PC-3 (cell line): ENCODE measurements at regions not wholly inside any gene's neighbourhood (a gene's known extent, or its start where the extent isn't known, plus 50 kb on each side); places are given as distances from the start of the nearest gene placed in this dataset.
"Not testable (repeated sequence)": the region's sequence is repeated elsewhere in the genome, so short reads cannot be mapped to it uniquely, and the experiment has no call there.

ENCODE experiments used
- ATAC-seq: fragments of 200-7000 bp; cut with Tn5 transposase; 2 replicates; pipeline ENCODE4 v1.9.1; 2020; ENCODE audit warnings: mild to moderate bottlenecking, moderate library complexity
- BruUV-seq: library from RNA; stranded (reverse); fragments of 400-500 nt; replicated peaks from 2 replicates; lab custom pipeline; 2021; lab: Mats Ljungman, UMichigan
- CTCF ChIA-PET: fragments of 300-600 bp; sonication (Branson Sonifier 250); formaldehyde crosslinking; loops from one replicate; lab custom pipeline; 2022; ENCODE audit warnings: antibody characterized with exemption; lab: Charles Lee
- POLR2A ChIA-PET: fragments of 300-600 bp; sonication (Branson Sonifier 250); formaldehyde crosslinking; loops from one replicate; lab custom pipeline; 2022; ENCODE audit warnings: antibody characterized with exemption; ENCODE audit not compliant: unreplicated experiment; lab: Charles Lee
- DNase-seq: peaks from one replicate; pipeline ENCODE4 v3.0.0-alpha.2; 2015
- H2AFZ ChIP-seq: fragments of 300-600 bp; sonication (generic); 2 replicates; pipeline ENCODE4 v1.6.0; 2016; ENCODE audit warnings: antibody characterized with exemption, low read length
- H3F3A ChIP-seq: fragments of 300-600 bp; sonication (generic); one replicate; pipeline ENCODE4 v1.6.0; 2017; ENCODE audit warnings: antibody characterized with exemption, low read length, control low read depth, mild to moderate bottlenecking; ENCODE audit not compliant: unreplicated experiment
- H3K27ac ChIP-seq: fragments of 300-600 bp; sonication (generic); 2 replicates; pipeline ENCODE4 v1.5.1; 2016; ENCODE audit warnings: mild to moderate bottlenecking, low read length
- H3K27me3 ChIP-seq: fragments of 300-600 bp; sonication (generic); 2 replicates; pipeline ENCODE4 v1.6.1; 2016; ENCODE audit warnings: low read length, mixed read lengths
- H3K36me3 ChIP-seq: fragments of 300-600 bp; sonication (generic); 2 replicates; pipeline ENCODE4 v1.6.1; 2016; ENCODE audit warnings: low read depth, mixed run types, low read length, mixed read lengths
- H3K4me1 ChIP-seq: fragments of 300-600 bp; sonication (generic); 2 replicates; pipeline ENCODE4 v1.5.1; 2016; ENCODE audit warnings: low read length; ENCODE audit not compliant: insufficient read depth
- H3K4me2 ChIP-seq: fragments of 300-600 bp; sonication (generic); 2 replicates; pipeline ENCODE4 v1.6.0; 2016; ENCODE audit warnings: low read length
- H3K4me3 ChIP-seq: fragments of 300-600 bp; sonication (generic); 2 replicates; pipeline ENCODE4 v1.5.1; 2016; ENCODE audit warnings: mild to moderate bottlenecking, low read length, mixed read lengths
- H3K79me2 ChIP-seq: fragments of 300-600 bp; sonication (generic); 2 replicates; pipeline ENCODE4 v1.6.1; 2017; ENCODE audit warnings: low read length, mixed read lengths
- H3K9ac ChIP-seq: fragments of 300-600 bp; sonication (generic); 2 replicates; pipeline ENCODE4 v1.6.0; 2016; ENCODE audit warnings: mild to moderate bottlenecking, low read length
- H3K9me2 ChIP-seq: fragments of 300-600 bp; sonication (generic); replicated peaks from 2 replicates; pipeline ENCODE4 v1.6.1; 2016; ENCODE audit warnings: mixed run types, low read length, mixed read lengths
- H3K9me3 ChIP-seq: fragments of 300-600 bp; sonication (generic); 2 replicates; pipeline ENCODE4 v1.6.1; 2016; ENCODE audit warnings: low read length, mixed read lengths
- H4K20me1 ChIP-seq: fragments of 300-600 bp; sonication (generic); 2 replicates; pipeline ENCODE4 v1.6.1; 2016; ENCODE audit warnings: low read length, mixed read lengths
- CTCF ChIP-seq: fragments of 300-600 bp; sonication (generic); conservative IDR thresholded peaks from 2 replicates; pipeline ENCODE4 v1.5.1; 2017; ENCODE audit warnings: antibody characterized with exemption, low read depth, mild to moderate bottlenecking, low read length
- EZH2 ChIP-seq: fragments of 300-600 bp; sonication (generic); IDR thresholded peaks from one replicate; pipeline ENCODE4 v1.6.1; 2017; ENCODE audit warnings: antibody characterized with exemption, mild to moderate bottlenecking, low read length; ENCODE audit not compliant: unreplicated experiment
- EZH2phosphoT487 ChIP-seq: fragments of 300-600 bp; sonication (generic); IDR thresholded peaks from 2 replicates; pipeline ENCODE4 v1.6.1; 2018; ENCODE audit warnings: mild to moderate bottlenecking, antibody characterized with exemption, low read length, borderline replicate concordance
- intact Hi-C: fragments of 100-400 bp; cut with micrococcal nuclease; formaldehyde crosslinking; loops from 2 replicates; pipeline ENCODE4 v1.9.0; 2023

GRCh38 chrX:33949300-33949699 lies 182.8 kb downstream of the FAM47A start:
- CTCF ChIA-PET = no interaction called here
- Histone ChIP-seq H2AFZ (no peak overlapping the region), H3K4me2 (no peak overlapping the region), H3K9me3 (no peaks in the 10 kb centered on the region), H3F3A (no peaks in the 10 kb centered on the region), H3K79me2 (no peaks in the 10 kb centered on the region), H3K27me3 (no peaks in the 10 kb centered on the region), H3K27ac (no peak overlapping the region), H3K9me2 (no peaks in the 10 kb centered on the region), H4K20me1 (no peaks in the 10 kb centered on the region), H3K9ac (no peak overlapping the region), H3K4me1 (no peaks in the 10 kb centered on the region), H3K36me3 (no peaks in the 10 kb centered on the region), H3K4me3 (no peak overlapping the region)
- intact Hi-C loops = no loop called here
- BruUV-seq = no TSS peak
- no peak for TF ChIP-seq EZH2
- DNase-seq (no peak), ATAC-seq (no peak)
- POLR2A ChIA-PET = no interaction called here

GRCh38 chrX:33926249-33926648 lies 205.9 kb downstream of the FAM47A start:
- H3K27me3 ChIP-seq, H3K36me3 ChIP-seq, H3F3A ChIP-seq, H3K4me2 ChIP-seq, intact Hi-C loops, H3K79me2 ChIP-seq, H3K9ac ChIP-seq, POLR2A ChIA-PET, H3K4me1 ChIP-seq, H2AFZ ChIP-seq, H3K9me3 ChIP-seq, H3K4me3 ChIP-seq, DNase-seq, H3K9me2 ChIP-seq, BruUV-seq, H3K27ac ChIP-seq, ATAC-seq, H4K20me1 ChIP-seq, CTCF ChIA-PET: not testable (repeated sequence)

- CTCF ChIA-PET = no interaction called here
- intact Hi-C loops = no loop called here
- no peak for TF ChIP-seq EZH2
- TF ChIP-seq CTCF = no peak
- TF ChIP-seq EZH2phosphoT487 = no peak
- POLR2A ChIA-PET = no interaction called here
- H3K79me2 ChIP-seq = no peaks in the 10 kb centered on the region
- H3K27me3 ChIP-seq = no peaks in the 10 kb centered on the region
- BruUV-seq = no TSS peak
- H3F3A ChIP-seq = no peaks in the 10 kb centered on the region
- H3K4me2 ChIP-seq = no peak overlapping the region
- ATAC-seq (no peak), DNase-seq (no peak)
- no peak overlapping the region for H3K4me3 ChIP-seq
- H4K20me1 ChIP-seq = no peaks in the 10 kb centered on the region
- no peak overlapping the region for H3K9ac ChIP-seq
- no peaks in the 10 kb centered on the region for H3K4me1 ChIP-seq
- H3K27ac ChIP-seq = no peak overlapping the region
- no peak overlapping the region for H2AFZ ChIP-seq
- no peaks in the 10 kb centered on the region for H3K36me3 ChIP-seq
- H3K9me3 ChIP-seq = no peaks in the 10 kb centered on the region
- no peaks in the 10 kb centered on the region for H3K9me2 ChIP-seq
Observed at GRCh38 chrX:33923262-33923661, 208.9 kb downstream of the FAM47A start.

GRCh38 chrX:33909836-33910235 lies 222.3 kb downstream of the FAM47A start:
- H3K27ac ChIP-seq = no peak overlapping the region
- H2AFZ ChIP-seq = no peak overlapping the region
- no peaks in the 10 kb centered on the region for H3K9me3 ChIP-seq
- no peaks in the 10 kb centered on the region for H4K20me1 ChIP-seq
- H3K36me3 ChIP-seq = no peaks in the 10 kb centered on the region
- intact Hi-C loops = no loop called here
- no peaks in the 10 kb centered on the region for H3K27me3 ChIP-seq
- BruUV-seq = no TSS peak
- no peaks in the 10 kb centered on the region for H3K9me2 ChIP-seq
- TF ChIP-seq CTCF (no peak), EZH2phosphoT487 (no peak), EZH2 (no peak)
- ChIA-PET POLR2A (no interaction called here), CTCF (no interaction called here)
- H3K9ac ChIP-seq = no peak overlapping the region
- no peaks in the 10 kb centered on the region for H3F3A ChIP-seq
- DNase-seq (no peak), ATAC-seq (no peak)
- H3K4me2 ChIP-seq = no peak overlapping the region
- no peaks in the 10 kb centered on the region for H3K4me1 ChIP-seq
- H3K79me2 ChIP-seq = no peaks in the 10 kb centered on the region
- no peak overlapping the region for H3K4me3 ChIP-seq
